Umbilical cord (tissue), 1 donor: ENCODE measurements at regions not wholly inside any gene's neighbourhood (a gene's known extent, or its start where the extent isn't known, plus 50 kb on each side); places are given as distances from the start of the nearest gene placed in this dataset.
A peak's percentile ranks its signal among the peaks of the same experiment; 100 is the strongest.
"Not testable (repeated sequence)": the region's sequence is repeated elsewhere in the genome, so short reads cannot be mapped to it uniquely, and the experiment has no call there.

Experiments
- DNase-seq: peaks from one replicate; pipeline ENCODE4 v3.0.0-alpha.2; 2015; ENCODE audit warnings: low spot score

DNA sequence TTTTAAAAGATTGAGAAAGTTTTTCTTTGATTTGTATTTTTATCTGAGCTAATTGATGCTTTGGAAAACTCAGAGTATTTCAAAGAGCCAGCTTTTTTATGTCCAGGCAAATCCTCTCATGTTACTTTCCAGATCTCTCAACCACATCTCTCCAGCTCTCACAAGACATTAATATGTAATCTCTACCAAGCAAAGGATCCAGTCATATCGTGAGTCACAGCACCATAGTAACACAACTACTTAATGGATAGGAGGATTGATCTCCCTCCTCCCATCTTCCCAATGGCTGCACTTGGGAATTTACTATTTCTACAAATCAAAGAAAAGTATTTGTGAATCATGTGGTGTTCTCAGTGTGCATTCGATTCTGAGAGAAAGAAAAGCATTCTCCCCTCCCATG lies 63.3 kb downstream of the POU4F1 start:
- DNase-seq: peak; percentile 52

DNA sequence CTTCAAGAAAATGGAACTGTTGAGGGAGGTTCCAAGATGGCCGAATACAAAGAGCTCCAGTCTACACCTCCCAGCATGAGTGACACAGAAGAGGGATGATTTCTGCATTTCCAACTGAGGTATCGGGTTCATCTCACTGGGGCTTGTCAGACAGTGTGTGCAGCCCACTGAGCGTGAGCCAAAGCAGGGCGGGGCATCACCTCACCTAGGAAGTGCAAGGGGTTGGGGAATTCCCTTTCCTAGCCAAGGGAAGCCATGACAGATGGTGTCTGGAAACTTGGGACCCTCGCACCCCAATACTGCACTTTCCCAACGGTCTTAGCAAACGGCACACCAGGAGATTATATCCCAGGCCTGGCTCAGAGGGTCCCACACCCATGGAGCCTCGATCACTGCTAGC lies 77.3 kb downstream of the POU4F1 start:
- not testable (repeated sequence) for DNase-seq

DNA sequence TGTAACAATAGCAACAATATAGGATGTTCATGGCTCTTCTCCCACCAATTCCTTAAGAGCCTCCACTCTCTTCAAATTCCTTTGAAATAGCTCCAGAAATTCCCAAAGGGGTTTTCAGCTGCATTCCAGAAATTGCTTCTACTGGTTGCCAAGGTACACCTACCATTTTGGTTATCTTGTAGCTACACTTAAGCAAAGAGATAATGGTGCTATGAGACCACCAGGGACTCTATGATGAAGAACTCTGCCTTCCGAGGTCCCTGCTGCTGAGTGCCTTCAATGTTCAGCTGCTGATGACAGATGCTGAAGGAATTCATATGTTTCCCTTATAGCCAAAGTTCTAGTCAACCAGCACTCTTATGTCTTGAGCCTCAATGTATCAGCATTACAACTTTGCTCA lies 78.4 kb downstream of the POU4F1 start:
- no peak for DNase-seq

DNA sequence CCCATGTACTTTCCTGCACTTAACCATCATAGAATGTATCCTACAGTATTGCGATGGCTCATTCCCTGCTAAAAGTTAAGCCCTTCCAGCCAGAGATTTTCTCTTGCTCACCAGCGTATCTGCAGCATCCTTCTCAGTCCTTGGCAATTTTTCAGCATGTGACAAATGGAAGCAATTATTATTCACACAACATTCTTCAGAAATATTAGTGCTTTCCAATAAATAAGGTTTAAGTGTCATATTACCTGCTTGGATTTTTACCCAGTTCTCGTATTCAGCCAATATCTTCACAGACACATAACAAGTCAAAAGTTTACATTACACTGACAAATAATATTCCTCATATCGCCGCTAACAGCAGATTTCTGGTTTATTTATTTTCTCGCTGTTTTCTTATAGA lies 82.3 kb downstream of the POU4F1 start:
- DNase-seq: no peak

DNA sequence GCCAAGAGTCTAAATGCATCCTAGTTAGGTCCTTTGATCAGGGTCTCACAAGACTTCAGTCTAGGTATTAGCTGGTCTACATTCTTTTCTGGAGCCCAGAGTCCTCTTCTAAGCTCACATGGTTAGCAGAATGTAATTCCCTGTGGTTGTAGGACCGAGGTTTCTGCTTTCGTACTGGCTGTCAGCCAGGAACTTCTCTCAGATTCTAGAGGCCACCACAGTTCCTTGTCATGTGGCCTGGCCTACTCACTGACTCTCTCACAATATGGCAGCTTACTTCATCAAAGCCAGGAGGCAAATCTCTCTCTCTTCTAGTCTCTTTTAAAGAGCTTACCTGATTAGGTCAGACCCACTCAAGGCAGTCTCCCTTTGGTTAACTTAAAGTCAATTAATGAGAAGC lies 82.9 kb downstream of the POU4F1 start:
- DNase-seq: no peak

DNA sequence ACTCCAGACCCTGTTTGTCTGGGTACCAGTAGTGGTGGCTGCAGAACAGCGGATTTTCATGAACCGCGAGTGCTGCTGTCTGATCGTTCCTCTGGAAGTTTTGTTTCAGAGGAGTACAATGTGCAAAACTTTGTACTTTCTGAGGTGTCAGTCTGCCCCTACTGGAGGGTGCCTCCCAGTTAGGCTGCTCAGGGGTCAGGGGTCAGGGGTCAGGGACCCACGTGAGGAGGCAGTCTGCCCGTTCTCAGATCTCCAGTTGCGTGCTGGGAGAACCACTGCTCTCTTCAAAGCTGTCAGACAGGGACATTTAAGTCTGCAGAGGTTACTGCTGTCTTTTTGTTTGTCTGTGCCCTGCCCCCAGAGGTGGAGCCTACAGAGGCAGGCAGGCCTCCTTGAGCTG lies 84.9 kb downstream of the POU4F1 start:
- DNase-seq: not testable (repeated sequence)

DNA sequence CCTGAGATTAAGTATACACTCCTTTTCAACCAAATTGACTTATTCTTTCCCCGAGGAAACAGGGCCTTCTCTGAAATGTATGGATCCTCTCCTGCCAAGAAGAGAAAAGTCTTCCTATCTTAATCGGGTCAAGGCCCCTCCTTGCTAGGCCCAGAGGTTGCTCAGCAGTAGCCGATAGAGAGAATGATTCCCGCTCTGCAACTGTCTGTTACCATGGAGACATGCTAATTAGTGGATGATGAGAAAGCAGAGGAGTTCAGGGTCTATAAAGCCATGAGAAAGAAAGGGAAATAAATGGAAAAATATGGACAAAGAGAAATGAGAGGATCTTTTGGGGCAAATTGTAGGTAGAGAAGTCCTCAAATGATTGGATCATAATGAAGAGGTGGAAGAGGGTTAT lies 103.5 kb downstream of the POU4F1 start:
- DNase-seq: no peak

DNA sequence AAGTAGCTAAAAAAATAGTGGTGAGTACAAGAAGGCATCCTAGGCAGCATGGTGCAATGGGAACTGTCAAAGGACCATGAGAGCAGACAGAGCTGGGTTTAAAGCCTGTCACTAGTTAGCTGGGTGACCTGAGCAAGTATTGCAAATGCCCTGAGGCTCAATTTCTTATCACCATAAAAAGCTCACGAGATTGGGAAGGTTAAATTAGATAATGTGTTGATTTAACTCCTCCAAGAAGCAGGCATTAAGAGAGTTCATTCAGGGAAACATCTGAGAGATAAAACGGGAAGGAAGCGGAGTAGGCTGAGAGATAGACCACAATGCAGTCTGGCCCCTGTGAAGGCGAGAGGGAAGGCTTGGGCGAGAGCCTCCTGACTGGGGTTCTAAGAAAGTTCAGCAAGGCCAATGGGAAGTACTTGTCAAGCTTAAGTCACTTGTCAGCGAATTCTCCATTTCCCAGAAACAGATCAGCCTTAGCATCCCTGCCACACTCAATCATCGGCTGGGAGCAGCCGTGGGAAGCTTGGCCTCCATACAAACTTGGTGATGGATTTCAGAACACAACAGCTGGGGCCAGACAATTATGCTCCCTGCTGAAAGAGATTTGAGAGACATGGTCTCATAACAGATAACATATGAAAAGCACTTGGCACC lies 105.5 kb downstream of the POU4F1 start:
- DNase-seq: no peak

DNA sequence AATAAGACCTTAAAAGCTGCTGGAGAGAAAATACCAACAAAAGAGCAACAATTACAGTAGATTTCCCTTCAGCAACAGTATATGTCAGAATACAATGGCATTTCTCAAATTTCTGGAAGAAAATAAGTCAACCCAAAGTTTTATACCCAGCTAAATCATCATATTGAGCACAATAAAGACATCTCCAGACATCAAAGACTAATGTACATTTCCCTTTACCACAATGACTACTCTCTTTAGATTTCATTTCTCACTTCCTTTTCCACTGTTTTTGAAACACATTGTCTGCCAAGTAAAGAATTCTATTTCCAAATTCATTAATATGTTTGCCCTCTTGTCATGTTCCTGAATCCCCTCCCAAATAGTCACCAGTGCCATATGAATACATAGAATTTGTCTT lies 111.4 kb downstream of the POU4F1 start:
- no peak for DNase-seq

DNA sequence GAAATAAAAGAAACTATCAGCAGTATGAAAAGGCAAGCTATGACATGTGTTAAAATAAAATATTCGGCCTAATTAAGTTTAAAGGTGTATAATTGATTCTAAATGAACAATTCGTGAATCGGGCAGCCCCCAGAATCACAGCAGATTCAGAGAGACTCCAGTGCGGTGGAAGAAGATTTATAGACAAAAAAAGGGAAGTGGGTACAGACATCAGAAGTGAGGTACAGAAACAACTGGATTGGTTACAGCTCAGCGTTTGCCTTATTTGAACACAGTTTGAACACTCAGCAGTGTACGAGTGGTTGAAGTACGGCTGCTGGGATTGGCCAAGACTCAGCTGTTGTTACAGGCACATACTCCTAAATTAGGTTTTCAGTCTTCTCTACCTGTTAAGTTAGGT lies 113.1 kb downstream of the POU4F1 start:
- DNase-seq: not testable (repeated sequence)

DNA sequence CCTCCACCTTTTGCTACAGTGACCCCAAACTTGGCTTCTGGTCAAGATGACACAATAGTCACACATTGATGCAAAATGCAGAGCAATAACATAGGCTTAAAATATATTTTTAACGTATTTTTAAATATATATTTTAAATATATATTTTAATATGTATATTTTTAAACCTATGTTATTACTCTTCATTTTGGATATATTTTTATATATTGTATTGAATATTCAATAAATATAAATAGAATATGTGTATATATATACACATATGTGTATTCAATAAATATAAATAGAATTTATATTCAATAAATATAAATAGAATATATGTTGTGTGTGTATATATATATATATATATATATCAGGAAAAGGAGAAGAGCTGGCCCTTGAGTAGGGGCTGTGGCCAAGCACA lies 115.6 kb downstream of the POU4F1 start:
- no peak for DNase-seq

DNA sequence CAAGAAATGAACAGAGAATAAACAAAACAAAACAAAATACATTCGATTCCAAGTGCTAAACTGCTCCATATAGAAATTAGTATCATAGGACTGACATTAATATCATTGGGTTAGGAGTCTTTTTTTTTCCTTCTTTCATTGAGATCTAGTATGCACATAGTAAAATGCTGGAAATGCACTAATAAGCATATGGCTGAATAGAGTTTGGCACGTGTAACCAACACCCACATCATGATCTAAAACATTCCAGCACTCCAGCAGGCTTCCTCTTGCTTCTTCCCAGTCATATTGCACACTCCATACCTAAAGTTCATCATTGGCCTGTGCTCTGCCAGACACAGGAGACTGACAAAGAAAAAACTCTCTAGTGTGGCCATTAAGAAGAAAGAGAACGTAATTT lies 117.5 kb downstream of the POU4F1 start:
- no peak for DNase-seq

DNA sequence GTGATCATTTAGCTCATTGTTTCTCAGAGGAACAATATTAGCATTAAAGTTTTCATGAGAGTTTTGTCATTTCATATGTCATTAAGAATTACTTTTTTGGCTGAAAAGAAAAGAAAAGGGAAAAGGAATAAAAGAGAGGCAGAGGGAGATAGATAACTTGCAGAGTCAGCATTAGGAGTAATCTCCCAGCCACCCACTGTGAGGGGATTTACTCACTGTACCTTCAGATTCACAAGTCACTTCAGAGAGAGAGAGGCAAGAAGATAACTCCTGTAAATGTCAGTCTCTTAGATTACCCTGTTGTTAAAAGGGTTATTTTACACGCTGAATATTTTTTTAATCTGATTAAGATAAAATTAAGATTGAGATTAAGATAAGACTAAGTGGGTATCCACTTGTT lies 125.2 kb downstream of the POU4F1 start:
- DNase-seq: no peak

DNA sequence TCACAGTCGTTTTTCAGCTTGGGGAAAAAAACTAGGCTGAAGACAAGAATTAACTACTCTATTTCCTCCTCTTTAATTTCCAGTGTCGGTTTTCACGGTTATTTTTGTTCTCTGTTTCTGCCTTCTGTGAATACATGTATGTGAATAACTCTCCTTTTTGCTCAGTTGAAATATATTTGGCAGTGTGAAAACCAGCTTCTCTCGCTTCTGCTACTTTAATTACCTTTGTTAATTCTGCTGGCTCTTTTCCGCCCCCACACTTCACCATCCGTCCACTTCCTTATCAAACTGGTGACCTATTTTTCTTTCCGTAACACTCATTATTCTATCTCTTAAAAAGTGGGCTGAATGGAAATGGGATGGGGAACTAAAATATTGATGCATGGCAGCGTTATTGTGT lies 126.4 kb downstream of the POU4F1 start:
- no peak for DNase-seq

DNA sequence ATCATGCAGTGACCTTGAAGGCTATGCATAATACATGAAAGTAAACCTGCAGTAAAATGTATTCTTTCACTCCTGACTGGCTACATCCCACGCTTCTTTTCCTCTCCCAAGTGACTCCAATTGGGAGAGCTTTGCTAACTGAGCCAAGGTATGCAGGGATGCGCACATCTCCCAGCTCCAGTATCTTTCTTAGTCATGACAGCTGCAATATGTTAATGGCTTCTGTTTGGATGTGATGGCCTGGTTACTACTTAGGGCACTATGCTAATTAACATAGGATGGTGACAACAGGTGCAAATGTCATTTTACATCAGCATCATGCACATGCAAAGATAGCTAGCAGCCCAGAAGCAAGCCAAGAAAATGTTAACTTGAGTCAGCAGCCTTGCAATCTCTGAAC lies 134.7 kb downstream of the POU4F1 start:
- no peak for DNase-seq

DNA sequence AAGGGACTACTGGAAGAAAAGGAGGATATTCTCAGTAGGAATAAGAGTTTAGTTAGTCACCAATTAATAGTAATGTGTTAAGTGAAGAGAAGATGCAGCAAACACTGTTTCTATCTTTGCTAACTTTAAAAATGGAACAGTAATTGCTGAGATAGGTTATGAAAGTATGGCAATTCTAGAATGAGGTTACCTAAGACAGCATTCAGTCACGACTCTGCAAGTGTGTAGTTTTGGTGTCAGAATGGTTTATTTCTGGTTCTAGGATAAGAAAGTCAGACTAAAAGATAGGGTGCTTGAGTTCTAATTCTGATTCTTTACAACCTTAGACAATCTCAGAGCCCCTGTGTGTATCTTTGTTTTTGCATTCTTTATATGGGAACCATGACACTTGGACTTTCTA lies 138.1 kb downstream of the POU4F1 start:
- DNase-seq: no peak

DNA sequence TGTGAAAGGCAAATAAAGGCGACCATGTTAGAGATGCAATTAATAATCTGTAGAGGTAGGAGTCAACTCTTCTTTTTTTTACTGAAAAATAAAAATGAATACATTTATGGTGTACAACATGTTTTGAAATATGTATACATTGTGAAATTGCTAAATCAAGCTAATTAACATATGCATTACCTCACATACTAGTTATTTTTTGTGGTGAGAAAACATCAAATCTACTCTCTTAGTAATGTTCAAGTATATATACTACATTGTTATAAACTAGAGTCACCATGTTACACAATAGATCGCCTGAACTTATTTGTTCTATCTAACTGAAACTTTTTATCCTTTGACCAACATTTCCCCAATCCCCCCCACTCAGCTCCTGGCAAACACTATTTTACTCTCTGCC lies 143.2 kb downstream of the POU4F1 start:
- no peak for DNase-seq

DNA sequence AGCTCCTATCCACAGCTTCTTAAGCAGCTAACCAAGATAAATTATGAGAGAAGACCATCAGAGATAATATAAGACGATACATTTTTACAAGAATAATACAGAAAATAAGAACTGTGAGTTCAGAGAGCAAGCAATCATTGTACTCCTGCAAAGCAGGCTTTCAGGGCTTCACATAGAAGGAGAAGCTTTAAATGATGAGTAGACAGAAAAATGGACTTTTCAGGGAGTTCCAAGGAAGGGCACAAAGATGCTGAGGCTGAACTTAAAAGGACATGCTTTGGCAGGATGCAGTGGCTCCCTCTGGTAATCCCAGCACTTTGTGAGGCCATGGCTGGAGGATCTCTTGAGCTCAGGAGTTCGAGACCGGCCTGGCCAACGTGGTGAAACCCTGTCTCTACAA lies 159.5 kb downstream of the POU4F1 start:
- DNase-seq: no peak

DNA sequence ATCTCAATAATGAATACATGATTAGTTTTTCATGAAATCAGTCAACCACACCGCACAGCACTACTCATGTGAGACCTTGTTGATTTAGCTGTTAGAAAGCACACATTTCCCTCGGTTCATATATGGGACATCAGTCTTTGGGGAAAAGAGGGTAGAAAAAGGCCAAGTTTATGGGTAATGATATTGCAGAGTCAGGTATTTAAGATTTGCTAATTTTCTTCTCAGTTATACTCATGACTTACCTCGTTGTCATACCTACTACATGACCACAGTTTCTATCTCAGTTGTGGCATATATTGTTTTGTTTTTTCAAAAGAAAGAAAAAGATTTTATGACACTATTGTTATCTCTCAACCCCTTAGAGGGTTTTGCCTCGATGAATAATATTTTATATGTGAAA lies 165.6 kb downstream of the POU4F1 start:
- no peak for DNase-seq

DNA sequence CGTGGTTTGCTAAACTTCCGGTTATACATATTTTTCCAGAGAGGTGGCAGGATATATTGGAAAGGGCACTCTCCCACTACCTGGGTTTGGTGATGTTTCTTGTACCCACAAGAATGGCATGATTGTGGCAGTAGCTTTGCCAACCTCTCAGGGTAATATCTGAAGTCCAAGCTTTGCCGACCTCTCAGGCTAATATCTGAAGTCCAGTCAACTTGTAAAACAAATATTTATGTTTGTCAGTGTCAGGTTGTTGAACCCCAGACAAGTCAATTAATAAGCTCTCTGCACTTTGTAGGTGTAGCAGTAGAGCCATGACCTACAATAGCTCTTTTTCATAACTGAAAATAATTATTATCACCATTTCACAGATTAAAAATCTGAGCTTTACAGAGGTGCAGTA lies 167.0 kb downstream of the POU4F1 start:
- no peak for DNase-seq

DNA sequence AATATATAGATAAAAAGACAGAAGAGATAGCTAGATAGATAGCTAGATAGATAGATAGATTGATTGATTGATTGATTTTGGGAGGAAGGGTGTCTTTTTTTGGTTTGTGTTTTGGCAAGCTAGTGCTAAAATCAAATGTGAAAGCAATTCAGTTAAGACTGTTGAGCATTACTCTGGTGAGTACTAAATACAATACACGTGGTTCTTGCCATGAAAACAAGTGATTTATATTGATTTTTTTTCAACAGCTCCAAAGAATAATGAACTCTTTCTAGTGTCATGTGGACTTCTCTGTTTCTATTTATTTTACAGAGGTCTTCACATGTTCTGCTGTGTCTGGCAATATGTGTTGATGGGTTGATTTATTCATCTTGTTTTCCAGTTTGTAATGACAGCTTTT lies 172.0 kb downstream of the POU4F1 start:
- no peak for DNase-seq

DNA sequence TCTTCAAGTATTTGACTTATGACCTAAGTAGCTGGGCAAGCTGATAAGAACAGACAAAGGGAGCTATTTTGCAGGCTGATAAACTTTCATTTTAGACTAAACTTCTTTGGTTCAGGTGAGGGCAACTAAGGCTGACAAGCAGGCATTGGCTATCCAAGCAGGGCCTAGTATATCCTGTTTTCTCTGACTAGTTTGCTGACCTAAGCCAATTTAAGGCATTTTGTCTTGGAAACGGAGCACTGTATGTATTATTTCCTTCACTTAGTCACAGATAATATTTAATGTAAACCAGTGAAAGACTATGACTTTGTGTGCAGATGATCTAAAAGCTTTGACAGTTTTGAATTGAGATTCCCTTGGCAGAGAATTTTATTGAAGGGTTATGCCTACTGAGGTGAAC lies 172.5 kb downstream of the POU4F1 start:
- DNase-seq: no peak

DNA sequence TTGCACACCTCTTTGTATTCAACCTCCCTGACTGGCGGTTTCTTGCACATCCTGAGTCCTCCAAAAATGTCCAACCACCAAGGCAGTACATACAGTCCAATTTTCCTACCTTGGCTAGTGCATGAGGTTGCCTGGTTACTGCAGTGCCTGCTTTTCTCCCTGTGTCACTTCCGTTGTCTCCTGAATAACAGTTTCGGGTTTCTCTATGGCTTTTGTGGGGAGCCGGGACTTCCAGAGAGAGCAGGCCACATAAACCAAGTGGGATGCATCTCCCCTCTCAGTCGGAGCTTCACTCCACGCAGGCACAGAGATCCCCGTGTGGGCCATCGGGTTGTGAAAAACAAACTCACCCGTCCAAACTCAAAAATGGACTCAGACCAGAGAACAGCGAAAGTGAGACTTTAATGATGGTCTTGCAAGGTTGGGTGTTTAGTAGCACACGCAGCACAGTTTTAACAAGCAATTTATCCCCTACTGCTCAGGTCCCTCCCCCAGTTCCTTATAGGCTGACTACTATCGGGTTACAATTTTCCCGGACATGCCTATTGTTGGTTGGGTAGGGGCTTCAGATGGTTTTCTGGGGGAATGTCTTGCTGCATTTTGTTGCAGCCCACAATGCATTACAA lies 173.1 kb downstream of the POU4F1 start:
- no peak for DNase-seq

DNA sequence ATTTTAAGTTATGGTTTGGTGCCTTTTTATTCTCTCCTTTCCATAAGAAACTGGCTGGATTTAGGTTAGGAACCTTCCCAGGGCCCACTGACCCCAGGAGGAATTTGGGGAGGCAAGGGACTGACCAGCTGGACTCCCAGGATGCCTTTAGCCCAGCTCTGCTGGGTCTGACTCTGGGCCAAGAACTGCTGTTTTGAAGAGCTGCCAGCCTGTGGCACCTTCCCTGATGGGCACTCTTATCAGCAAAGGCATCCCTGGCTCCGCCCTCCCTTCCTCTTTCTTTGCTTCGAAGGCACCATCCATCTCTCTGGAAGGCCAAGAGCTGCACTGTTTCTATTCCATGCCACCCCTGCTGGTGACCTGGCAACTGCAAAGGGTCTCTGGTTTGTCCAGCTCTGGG lies 174.7 kb downstream of the POU4F1 start:
- no peak for DNase-seq
